ENCODE measurements at regions not wholly inside any gene's neighbourhood (a gene's known extent, or its start where the extent isn't known, plus 50 kb on each side); places are given as distances from the start of the nearest gene placed in this dataset.

DNA sequence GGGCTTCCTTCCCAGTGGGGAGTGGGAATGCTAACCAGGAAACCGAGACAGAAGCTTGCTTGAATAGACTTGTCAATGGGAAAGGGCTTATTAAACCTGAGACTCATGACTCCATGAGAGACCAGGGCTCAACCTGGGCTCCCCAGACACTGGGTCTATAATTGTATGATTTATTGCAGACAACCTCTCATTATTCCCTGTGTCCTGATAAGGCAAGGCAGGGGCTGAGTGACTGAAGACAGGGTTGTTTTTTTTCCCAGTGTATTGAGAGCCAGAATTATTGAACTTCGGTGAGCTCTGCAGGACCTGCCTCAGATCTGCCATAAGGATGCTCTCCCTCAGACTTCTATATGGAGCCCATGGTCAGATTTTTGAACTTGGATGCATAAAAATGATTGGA is 79.5 kb upstream of the KLHL25 start:
- TF ChIP-seq, protein P1, sequence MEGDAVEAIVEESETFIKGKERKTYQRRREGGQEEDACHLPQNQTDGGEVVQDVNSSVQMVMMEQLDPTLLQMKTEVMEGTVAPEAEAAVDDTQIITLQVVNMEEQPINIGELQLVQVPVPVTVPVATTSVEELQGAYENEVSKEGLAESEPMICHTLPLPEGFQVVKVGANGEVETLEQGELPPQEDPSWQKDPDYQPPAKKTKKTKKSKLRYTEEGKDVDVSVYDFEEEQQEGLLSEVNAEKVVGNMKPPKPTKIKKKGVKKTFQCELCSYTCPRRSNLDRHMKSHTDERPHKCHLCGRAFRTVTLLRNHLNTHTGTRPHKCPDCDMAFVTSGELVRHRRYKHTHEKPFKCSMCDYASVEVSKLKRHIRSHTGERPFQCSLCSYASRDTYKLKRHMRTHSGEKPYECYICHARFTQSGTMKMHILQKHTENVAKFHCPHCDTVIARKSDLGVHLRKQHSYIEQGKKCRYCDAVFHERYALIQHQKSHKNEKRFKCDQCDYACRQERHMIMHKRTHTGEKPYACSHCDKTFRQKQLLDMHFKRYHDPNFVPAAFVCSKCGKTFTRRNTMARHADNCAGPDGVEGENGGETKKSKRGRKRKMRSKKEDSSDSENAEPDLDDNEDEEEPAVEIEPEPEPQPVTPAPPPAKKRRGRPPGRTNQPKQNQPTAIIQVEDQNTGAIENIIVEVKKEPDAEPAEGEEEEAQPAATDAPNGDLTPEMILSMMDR (conservative IDR thresholded peaks at IDR 0.05 in 1 of 2, IDR thresholded peaks at IDR 0.05 in 1 of 2; ENCODE audit: extremely low read depth in 1 of 2, insufficient read depth in 1 of 2, low read depth in 1 of 2, low read length in 2 of 2), result no peak
- no peak for TF ChIP-seq EZH2 (IDR thresholded peaks at IDR 0.05; ENCODE audit: borderline replicate concordance, low read length)
